HepG2 (cell line): ENCODE measurements at regions not wholly inside any gene's neighbourhood (a gene's known extent, or its start where the extent isn't known, plus 50 kb on each side); places are given as distances from the start of the nearest gene placed in this dataset.

ENCODE experiments used
- BHLHE40 ChIP-seq: IDR thresholded peaks from 2 replicates; pipeline ENCODE4 v1.6.1; 2011; ENCODE audit warnings: low read length, improper control_type of control experiment
- FOXC1 ChIP-seq: sonication (generic); formaldehyde crosslinking; IDR thresholded peaks from 2 replicates; pipeline ENCODE4 v1.8.0; 2022; ENCODE audit warnings: mild to moderate bottlenecking, missing genetic modification reagents, borderline replicate concordance
- HNF4G ChIP-seq, 2 experiments: sonication (generic) in 1 of 2; formaldehyde crosslinking in 1 of 2; IDR thresholded peaks; 2 replicates each; pipeline versions ENCODE4 v1.4.0 to v1.6.1; 2011 to 2020; ENCODE audit warnings: borderline replicate concordance in 2 of 2, low read depth in 2 of 2, mild to moderate bottlenecking in 2 of 2, low read length in 1 of 2, missing genetic modification reagents in 1 of 2, moderate library complexity in 1 of 2
- IRX3 ChIP-seq: sonication (generic); formaldehyde crosslinking; IDR thresholded peaks from 2 replicates; pipeline ENCODE4 v1.8.1; 2023; ENCODE audit warnings: mild to moderate bottlenecking, low read depth, missing genetic modification reagents, borderline replicate concordance
- KLF12 ChIP-seq: sonication (generic); formaldehyde crosslinking; IDR thresholded peaks from 2 replicates; pipeline ENCODE4 v1.4.0; 2020; ENCODE audit warnings: missing genetic modification reagents, borderline replicate concordance
- PHF5A ChIP-seq: IDR thresholded peaks from one replicate; pipeline ENCODE4 v1.6.1; 2018; ENCODE audit warnings: low read depth, missing genetic modification reagents; ENCODE audit not compliant: unreplicated experiment
- TEAD2 ChIP-seq: sonication (generic); formaldehyde crosslinking; IDR thresholded peaks from 2 replicates; pipeline ENCODE4 v1.9.0; 2021; ENCODE audit warnings: missing genetic modification reagents
- TF ChIP-seq, protein P1 (sequence below): sonication (generic); formaldehyde crosslinking; conservative IDR thresholded peaks from 2 replicates; pipeline ENCODE4 v1.8.0; 2022; ENCODE audit warnings: mild to moderate bottlenecking, moderate library complexity, missing genetic modification reagents
- TF ChIP-seq, protein P2 (sequence below), 2 experiments: sonication (generic) in 1 of 2; formaldehyde crosslinking in 1 of 2; IDR thresholded peaks; 2 replicates each; pipeline versions ENCODE4 v1.6.1 to v1.9.0; 2014 to 2022; ENCODE audit warnings: antibody characterized with exemption in 1 of 2, borderline replicate concordance in 1 of 2, inconsistent platforms in 1 of 2, low read depth in 1 of 2, missing genetic modification reagents in 1 of 2
- TF ChIP-seq, protein P3 (sequence below): sonication (generic); formaldehyde crosslinking; IDR thresholded peaks from 2 replicates; pipeline ENCODE4 v1.4.0; 2020; ENCODE audit warnings: missing genetic modification reagents, borderline replicate concordance
- TF ChIP-seq, protein P4 (sequence below): IDR thresholded peaks from 2 replicates; pipeline ENCODE4 v1.6.1; 2016

DNA sequence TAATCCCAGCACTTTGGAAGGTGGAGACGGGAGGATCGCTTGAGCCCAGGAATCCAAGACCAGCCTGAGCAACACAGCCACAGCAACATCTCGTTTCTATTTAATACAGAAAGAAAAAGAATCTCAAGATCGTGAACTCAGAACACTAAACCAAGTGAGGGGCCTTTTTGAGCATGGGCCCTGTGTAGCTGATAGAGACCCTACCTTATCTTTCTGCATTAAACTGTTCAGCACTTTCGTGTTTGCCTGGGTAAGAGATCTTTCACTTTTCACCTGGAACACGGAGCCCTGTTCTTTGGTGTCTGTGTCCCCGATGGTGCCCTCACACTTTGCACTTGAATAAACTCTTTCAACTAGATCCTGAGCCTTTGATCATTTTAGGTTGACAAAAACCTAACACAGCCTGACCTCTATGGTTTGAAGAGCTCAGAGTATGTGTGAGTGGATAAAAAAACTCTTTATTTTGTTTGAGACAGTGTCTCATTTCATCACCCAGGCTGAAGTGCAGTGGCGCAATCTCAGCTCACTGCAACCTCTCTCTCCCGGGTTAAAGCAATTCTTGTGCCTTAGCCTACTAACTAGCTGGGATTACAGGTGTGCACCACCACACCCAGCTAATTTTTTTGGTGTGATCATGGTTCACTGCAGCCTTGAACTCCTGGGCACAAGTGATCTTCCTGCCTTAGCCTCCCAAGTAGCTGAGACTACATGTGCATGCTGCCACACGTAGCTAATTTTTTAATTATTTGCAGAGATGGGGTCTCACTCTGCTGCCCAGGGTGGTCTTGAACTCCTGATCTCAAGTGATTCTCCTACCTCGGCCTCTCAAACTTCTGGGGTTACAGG, 83.8 kb upstream of the GRIN2A start (continued):
- TF ChIP-seq, protein P1, sequence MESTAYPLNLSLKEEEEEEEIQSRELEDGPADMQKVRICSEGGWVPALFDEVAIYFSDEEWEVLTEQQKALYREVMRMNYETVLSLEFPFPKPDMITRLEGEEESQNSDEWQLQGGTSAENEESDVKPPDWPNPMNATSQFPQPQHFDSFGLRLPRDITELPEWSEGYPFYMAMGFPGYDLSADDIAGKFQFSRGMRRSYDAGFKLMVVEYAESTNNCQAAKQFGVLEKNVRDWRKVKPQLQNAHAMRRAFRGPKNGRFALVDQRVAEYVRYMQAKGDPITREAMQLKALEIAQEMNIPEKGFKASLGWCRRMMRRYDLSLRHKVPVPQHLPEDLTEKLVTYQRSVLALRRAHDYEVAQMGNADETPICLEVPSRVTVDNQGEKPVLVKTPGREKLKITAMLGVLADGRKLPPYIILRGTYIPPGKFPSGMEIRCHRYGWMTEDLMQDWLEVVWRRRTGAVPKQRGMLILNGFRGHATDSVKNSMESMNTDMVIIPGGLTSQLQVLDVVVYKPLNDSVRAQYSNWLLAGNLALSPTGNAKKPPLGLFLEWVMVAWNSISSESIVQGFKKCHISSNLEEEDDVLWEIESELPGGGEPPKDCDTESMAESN (CRISPR knock-in tag): peak; percentile 97
- TF ChIP-seq HNF4G (IDR thresholded peaks at IDR 0.05; ENCODE audit: borderline replicate concordance, low read depth, low read length) (peak; percentile 92), HNF4G (CRISPR knock-in tag; IDR thresholded peaks at IDR 0.05; ENCODE audit: borderline replicate concordance, low read depth) (peak; percentile 84), IRX3 (CRISPR knock-in tag) (peak; percentile 95), PHF5A (CRISPR knock-in tag) (peak; percentile 97), BHLHE40 (peak; percentile 68), TEAD2 (CRISPR knock-in tag) (no peak), KLF12 (CRISPR knock-in tag) (peak; percentile 35; the same call in 1 of the 2 replicates), FOXC1 (peak; percentile 75; the same call in 1 of the 2 replicates)
- TF ChIP-seq, protein P2, sequence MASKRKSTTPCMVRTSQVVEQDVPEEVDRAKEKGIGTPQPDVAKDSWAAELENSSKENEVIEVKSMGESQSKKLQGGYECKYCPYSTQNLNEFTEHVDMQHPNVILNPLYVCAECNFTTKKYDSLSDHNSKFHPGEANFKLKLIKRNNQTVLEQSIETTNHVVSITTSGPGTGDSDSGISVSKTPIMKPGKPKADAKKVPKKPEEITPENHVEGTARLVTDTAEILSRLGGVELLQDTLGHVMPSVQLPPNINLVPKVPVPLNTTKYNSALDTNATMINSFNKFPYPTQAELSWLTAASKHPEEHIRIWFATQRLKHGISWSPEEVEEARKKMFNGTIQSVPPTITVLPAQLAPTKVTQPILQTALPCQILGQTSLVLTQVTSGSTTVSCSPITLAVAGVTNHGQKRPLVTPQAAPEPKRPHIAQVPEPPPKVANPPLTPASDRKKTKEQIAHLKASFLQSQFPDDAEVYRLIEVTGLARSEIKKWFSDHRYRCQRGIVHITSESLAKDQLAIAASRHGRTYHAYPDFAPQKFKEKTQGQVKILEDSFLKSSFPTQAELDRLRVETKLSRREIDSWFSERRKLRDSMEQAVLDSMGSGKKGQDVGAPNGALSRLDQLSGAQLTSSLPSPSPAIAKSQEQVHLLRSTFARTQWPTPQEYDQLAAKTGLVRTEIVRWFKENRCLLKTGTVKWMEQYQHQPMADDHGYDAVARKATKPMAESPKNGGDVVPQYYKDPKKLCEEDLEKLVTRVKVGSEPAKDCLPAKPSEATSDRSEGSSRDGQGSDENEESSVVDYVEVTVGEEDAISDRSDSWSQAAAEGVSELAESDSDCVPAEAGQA (IDR thresholded peaks at IDR 0.05; ENCODE audit: low read depth): peak; percentile 75; the same call in 1 of the 2 replicates
- TF ChIP-seq, protein P2 (CRISPR knock-in tag; IDR thresholded peaks at IDR 0.05; ENCODE audit: borderline replicate concordance): no peak; the same call in 1 of the 2 replicates
- TF ChIP-seq, protein P3, sequence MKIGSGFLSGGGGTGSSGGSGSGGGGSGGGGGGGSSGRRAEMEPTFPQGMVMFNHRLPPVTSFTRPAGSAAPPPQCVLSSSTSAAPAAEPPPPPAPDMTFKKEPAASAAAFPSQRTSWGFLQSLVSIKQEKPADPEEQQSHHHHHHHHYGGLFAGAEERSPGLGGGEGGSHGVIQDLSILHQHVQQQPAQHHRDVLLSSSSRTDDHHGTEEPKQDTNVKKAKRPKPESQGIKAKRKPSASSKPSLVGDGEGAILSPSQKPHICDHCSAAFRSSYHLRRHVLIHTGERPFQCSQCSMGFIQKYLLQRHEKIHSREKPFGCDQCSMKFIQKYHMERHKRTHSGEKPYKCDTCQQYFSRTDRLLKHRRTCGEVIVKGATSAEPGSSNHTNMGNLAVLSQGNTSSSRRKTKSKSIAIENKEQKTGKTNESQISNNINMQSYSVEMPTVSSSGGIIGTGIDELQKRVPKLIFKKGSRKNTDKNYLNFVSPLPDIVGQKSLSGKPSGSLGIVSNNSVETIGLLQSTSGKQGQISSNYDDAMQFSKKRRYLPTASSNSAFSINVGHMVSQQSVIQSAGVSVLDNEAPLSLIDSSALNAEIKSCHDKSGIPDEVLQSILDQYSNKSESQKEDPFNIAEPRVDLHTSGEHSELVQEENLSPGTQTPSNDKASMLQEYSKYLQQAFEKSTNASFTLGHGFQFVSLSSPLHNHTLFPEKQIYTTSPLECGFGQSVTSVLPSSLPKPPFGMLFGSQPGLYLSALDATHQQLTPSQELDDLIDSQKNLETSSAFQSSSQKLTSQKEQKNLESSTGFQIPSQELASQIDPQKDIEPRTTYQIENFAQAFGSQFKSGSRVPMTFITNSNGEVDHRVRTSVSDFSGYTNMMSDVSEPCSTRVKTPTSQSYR (CRISPR knock-in tag): peak; percentile 71
- TF ChIP-seq, protein P4, sequence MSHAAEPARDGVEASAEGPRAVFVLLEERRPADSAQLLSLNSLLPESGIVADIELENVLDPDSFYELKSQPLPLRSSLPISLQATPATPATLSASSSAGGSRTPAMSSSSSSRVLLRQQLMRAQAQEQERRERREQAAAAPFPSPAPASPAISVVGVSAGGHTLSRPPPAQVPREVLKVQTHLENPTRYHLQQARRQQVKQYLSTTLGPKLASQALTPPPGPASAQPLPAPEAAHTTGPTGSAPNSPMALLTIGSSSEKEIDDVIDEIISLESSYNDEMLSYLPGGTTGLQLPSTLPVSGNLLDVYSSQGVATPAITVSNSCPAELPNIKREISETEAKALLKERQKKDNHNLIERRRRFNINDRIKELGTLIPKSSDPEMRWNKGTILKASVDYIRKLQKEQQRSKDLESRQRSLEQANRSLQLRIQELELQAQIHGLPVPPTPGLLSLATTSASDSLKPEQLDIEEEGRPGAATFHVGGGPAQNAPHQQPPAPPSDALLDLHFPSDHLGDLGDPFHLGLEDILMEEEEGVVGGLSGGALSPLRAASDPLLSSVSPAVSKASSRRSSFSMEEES (CRISPR knock-in tag): peak; percentile 84
